CD4-positive, alpha-beta T cell treated with Interferon gamma for 1 hour (primary cell): ENCODE measurements at regions not wholly inside any gene's neighbourhood (a gene's known extent, or its start where the extent isn't known, plus 50 kb on each side); places are given as distances from the start of the nearest gene placed in this dataset.
"Not testable (repeated sequence)": the region's sequence is repeated elsewhere in the genome, so short reads cannot be mapped to it uniquely, and the experiment has no call there.

Experiments
- DNase-seq: peaks from one replicate; pipeline ENCODE4 v3.0.0-alpha.2; 2020

GRCh38 chr22:27070594-27070993, 413.2 kb downstream of the MIAT start:
- DNase-seq, result no peak

GRCh38 chr22:27073601-27074425, 416.4 kb downstream of the MIAT start:
- DNase-seq, result no peak

- DNase-seq, result no peak
Measured at GRCh38 chr22:27075028-27075678, 417.8 kb downstream of the MIAT start.

- DNase-seq, result no peak
Measured at GRCh38 chr22:27075891-27076290, 418.5 kb downstream of the MIAT start.

- DNase-seq, result not testable (repeated sequence)
Measured at GRCh38 chr22:27078064-27078463, 420.7 kb downstream of the MIAT start.

GRCh38 chr22:27080036-27080578, 422.7 kb downstream of the MIAT start:
- DNase-seq, result no peak

- DNase-seq, result no peak
Measured at GRCh38 chr22:27080863-27081262, 423.5 kb downstream of the MIAT start.

- DNase-seq, result no peak
Measured at GRCh38 chr22:27083610-27084009, 426.2 kb downstream of the MIAT start.

- DNase-seq, result no peak
Measured at GRCh38 chr22:27084130-27084529, 426.7 kb downstream of the MIAT start.

GRCh38 chr22:27086080-27087044, 429.0 kb downstream of the MIAT start:
- DNase-seq, result no peak

- no peak for DNase-seq
Measured at GRCh38 chr22:27087051-27087450, 429.7 kb downstream of the MIAT start.

- DNase-seq, result no peak
Measured at GRCh38 chr22:27088026-27088425, 430.6 kb downstream of the MIAT start.

- no peak for DNase-seq
Measured at GRCh38 chr22:27089264-27089663, 431.9 kb downstream of the MIAT start.

GRCh38 chr22:27090611-27091011, 433.2 kb downstream of the MIAT start:
- DNase-seq, result no peak

- DNase-seq, result no peak
Measured at GRCh38 chr22:27093422-27093821, 436.0 kb downstream of the MIAT start.

GRCh38 chr22:27094633-27095308, 437.4 kb downstream of the MIAT start:
- no peak for DNase-seq

- DNase-seq, result no peak
Measured at GRCh38 chr22:27097506-27097905, 440.1 kb downstream of the MIAT start.

GRCh38 chr22:27097933-27098332, 440.5 kb downstream of the MIAT start:
- DNase-seq, result no peak

GRCh38 chr22:27099946-27100722, 442.7 kb downstream of the MIAT start:
- DNase-seq, result no peak

GRCh38 chr22:27100789-27101188, 443.4 kb downstream of the MIAT start:
- DNase-seq, result no peak

GRCh38 chr22:27101288-27101687, 443.9 kb downstream of the MIAT start:
- DNase-seq, result no peak

- no peak for DNase-seq
Measured at GRCh38 chr22:27104449-27104848, 447.1 kb downstream of the MIAT start.
